Stimulated activated CD4-positive, alpha-beta T cell treated with anti-CD3 and anti-CD28 coated beads, Interleukin-2, amount 100 ng/mL, for 48 hours (primary cell): ENCODE measurements at regions not wholly inside any gene's neighbourhood (a gene's known extent, or its start where the extent isn't known, plus 50 kb on each side); places are given as distances from the start of the nearest gene placed in this dataset.
"Not testable (repeated sequence)": the region's sequence is repeated elsewhere in the genome, so short reads cannot be mapped to it uniquely, and the experiment has no call there.

Source experiments
- DNase-seq, 2 donors: peaks; one replicate each; pipeline ENCODE4 v3.0.0-alpha.2; 2020

DNA sequence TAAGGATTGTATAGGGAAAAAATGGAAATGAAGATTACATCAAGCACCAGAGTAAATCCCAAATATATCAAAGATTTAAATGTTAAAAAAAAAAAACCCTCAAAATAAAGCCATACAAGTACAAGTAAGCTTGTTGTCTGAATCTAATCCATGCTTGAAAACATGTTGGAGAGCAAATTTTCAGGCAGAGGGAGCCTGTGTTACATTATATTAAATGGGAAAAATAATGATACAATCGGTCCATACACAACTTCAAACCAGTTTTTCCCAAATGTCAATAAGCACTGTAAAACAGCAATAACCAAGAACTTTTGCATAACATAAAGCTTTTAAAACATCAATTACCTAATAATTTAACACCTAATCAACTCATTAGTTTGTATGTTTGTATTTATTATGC lies 949.4 kb upstream of the ADGRL4 start:
- DNase-seq: no peak

GRCh38 chr1:79950511-79950910 lies 944.0 kb upstream of the ADGRL4 start:
- DNase-seq: no peak

GRCh38 chr1:79945391-79945790 lies 938.9 kb upstream of the ADGRL4 start:
- DNase-seq: no peak

GRCh38 chr1:79929356-79929755 lies 922.8 kb upstream of the ADGRL4 start:
- no peak for DNase-seq

GRCh38 chr1:79928901-79929300 lies 922.4 kb upstream of the ADGRL4 start:
- no peak for DNase-seq

DNA sequence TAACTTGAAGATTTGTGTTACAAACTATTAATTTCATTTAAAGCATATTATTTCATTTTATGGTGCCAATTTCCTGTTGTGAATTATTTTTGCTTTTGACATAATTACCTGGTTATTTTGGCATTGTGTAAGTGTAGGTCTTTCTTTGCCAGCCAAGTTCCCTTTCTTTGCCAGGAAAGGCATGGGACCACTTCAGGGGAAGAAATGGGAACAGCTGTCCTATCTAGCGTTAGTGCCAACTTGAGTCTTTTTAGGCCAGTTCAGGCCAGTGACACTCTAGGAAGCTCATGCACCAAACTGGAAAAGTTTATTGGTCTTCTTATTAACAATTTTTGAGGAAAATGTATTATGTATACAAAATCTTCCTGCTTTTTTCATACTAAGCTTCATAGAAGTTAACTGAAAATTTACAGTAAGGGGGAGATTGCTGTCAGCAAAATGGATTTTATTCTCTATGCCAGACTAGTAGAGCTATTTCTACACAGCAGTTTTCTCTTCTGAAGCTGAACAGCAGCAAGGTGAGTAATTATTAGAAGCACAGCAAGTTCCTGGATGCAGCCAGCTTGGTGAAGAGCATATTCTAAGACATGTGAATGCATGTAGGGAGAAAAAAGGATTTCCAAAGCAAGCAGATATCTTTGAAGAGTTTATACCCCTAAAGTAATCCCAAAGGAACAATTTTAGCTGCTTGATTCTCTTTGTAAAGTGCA lies 914.6 kb upstream of the ADGRL4 start:
- DNase-seq: no peak

DNA sequence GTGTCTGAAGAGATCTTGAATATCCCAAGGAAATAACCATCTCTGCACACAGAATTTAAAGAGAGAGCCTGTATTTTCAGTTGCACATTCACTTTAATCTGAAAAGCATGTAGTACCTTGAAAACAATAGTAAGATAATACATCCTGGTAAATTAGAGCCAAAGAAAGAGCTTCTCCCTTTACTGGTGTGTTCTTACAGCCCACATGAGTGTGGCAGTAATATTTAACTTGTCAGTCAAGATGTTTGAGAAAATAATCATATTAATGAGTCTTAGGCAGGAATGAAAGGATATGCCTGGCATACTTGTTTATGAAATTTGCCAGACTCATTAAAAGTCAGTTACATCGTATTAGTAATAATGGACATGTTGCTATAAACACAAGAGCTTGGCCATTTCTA lies 908.4 kb upstream of the ADGRL4 start:
- DNase-seq: no peak

DNA sequence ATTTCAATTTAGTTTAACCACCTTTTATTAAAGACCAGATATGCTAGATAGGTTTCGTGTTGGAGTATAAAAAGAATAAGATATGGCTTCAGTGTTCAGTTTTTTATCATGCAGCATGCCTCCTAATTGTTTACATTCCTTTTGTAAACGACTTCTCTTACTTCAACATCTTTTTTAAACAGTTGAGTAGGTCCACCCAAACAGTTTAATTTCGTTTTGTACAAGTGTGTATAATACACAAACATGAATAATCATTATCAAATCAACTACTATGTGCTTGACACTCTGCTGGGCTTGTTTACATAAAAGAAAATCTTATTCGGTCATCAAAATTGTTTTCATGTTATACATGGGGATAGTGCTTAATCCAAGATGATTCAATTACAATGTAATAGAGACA lies 906.3 kb upstream of the ADGRL4 start:
- DNase-seq: no peak

GRCh38 chr1:79903321-79903720 lies 896.8 kb upstream of the ADGRL4 start:
- DNase-seq: no peak

DNA sequence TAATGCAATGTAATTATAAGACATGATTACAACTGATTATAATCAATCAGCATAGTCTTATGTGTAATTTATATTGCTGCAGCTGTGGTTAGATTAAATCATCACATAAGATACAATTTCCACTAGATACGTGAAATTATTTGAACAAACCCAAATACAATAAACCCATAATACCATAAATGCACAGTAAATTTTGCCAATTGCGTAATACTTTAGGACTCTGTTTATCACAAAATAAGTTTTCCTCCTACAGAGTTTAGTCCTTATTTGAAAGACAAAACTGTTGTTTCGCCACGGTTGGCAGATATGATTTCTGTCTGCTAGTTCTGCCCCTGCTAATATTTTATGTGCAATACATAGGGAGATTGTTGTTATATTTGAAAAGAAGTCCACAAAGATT lies 895.9 kb upstream of the ADGRL4 start:
- no peak for DNase-seq

DNA sequence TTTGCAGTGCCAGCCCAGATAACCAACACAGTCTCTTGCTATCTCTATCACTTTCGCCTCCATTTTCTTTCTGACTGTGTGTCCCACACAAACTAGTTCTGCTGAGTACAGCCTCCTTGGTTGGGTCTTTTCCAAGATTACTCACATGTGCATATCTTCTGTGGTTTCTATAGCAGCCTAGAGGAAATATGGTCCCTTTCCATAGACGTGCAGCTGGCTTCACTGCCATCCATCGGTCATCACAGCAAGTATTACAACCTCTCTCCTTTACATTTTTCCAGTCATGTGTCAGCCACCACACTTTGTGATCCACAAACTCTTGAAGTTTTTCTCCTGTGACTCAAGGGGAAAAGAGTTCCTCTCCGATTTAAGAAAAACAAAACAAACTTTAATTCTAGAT lies 893.4 kb upstream of the ADGRL4 start:
- DNase-seq: no peak

GRCh38 chr1:79896140-79896539 lies 889.6 kb upstream of the ADGRL4 start:
- DNase-seq: no peak

- no peak for DNase-seq
These were observed 889.0 kb upstream of the ADGRL4 start for GRCh38 chr1:79895573-79895972.

- DNase-seq: not testable (repeated sequence)
These were observed 887.6 kb upstream of the ADGRL4 start for GRCh38 chr1:79894129-79894528.

DNA sequence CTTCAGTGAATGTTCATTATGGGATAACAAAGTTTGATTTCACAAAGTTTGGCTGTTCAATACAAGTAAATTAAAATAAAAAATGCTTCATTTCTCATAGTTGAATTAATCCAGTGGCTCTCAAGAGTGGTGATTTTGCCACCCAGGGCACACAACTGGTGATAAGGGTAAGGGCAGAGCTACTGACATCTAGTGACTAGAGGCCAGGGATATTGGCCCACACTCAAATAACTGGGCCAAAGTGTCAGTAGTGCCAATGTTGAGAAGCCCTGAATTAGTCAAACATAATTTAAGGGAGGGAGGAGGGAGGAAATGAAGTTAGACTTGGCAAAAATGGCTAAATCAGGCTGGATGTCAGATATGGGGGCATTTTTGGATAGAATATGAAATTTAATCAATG lies 880.5 kb upstream of the ADGRL4 start:
- DNase-seq: no peak

DNA sequence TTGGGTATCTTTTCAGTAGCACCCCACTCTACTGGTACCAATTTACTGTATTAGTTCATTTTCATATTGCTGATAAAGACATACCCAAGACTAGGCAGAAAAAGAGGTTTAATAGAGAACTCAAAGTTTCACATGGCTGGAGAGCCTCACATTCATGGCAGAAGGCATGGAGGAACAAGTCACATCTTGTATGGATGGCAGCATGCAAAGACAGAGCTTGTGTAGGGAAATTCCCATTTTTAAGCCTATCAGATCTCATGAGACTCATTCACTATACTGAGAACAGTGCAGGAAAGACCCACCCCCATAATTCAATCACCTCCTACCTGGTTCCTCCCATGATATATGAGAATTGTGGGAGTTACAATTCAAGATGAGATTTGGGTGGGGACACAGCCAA lies 878.6 kb upstream of the ADGRL4 start:
- DNase-seq: no peak

- no peak for DNase-seq
These were observed 870.6 kb upstream of the ADGRL4 start for GRCh38 chr1:79877086-79877485.

DNA sequence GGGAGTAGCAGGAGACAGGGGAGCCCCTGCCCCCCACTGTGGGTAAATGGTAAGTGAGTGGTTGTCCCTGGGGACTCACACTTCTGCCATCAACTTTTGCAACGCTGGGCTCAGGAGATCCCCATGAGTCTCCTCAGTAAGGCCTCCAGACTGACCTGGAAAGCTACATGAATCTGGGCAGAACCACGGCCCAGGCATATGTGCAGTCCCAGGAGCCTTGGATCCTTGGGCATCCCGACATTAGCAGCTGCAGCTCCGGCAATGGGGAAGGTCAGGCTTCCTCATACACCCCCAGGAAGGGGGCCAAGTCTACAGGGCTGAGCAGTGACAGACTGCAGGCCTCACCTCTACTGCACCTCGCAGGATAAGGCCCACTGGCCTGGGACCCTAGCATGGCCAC lies 868.7 kb upstream of the ADGRL4 start:
- DNase-seq: no peak

- no peak for DNase-seq
These were observed 867.8 kb upstream of the ADGRL4 start for GRCh38 chr1:79874289-79874688.

GRCh38 chr1:79859212-79859948 lies 852.9 kb upstream of the ADGRL4 start:
- DNase-seq: no peak

GRCh38 chr1:79852004-79852403 lies 845.5 kb upstream of the ADGRL4 start:
- no peak for DNase-seq

- DNase-seq: no peak
These were observed 842.9 kb upstream of the ADGRL4 start for GRCh38 chr1:79849388-79849787.

GRCh38 chr1:79848316-79848715 lies 841.8 kb upstream of the ADGRL4 start:
- DNase-seq: no peak

DNA sequence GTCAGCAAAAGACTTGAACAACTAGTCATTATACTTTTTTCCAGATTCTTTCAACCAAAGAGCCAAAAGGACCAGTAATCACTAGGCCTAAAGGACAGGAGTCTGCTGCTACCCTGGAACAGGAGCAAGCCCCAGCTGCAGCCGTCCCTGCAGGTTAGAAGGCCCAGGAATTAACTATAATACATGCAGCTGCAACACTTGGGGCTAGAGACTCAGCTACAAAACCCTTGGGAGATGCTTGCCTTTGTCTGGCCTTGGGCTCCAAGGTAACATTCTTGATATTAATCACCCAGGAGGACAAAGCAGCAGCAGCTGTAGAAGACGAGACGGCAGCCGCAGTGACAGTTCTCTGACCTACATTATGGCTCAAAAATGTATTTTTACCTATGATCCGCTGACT lies 841.2 kb upstream of the ADGRL4 start:
- no peak for DNase-seq

DNA sequence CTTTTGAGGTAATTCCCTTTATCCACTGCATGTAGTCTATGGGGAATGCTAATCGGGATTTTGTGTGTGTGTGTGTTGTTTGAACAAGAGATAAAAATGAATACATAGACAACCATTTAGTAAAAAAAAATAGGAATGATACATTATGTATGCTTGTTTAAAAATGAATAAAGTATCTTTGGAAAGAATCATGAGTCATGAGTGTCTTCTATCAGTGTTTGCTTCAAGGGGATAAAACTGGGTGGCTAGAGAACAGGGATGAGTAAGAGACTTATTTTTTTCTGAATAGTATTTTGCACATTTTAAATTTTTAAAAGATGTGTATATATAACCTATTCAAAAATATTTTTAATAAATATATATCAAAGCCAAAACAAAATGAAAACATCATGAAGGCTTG lies 839.4 kb upstream of the ADGRL4 start:
- no peak for DNase-seq
